ENCODE measurements at regions not wholly inside any gene's neighbourhood (a gene's known extent, or its start where the extent isn't known, plus 50 kb on each side); places are given as distances from the start of the nearest gene placed in this dataset.

DNA sequence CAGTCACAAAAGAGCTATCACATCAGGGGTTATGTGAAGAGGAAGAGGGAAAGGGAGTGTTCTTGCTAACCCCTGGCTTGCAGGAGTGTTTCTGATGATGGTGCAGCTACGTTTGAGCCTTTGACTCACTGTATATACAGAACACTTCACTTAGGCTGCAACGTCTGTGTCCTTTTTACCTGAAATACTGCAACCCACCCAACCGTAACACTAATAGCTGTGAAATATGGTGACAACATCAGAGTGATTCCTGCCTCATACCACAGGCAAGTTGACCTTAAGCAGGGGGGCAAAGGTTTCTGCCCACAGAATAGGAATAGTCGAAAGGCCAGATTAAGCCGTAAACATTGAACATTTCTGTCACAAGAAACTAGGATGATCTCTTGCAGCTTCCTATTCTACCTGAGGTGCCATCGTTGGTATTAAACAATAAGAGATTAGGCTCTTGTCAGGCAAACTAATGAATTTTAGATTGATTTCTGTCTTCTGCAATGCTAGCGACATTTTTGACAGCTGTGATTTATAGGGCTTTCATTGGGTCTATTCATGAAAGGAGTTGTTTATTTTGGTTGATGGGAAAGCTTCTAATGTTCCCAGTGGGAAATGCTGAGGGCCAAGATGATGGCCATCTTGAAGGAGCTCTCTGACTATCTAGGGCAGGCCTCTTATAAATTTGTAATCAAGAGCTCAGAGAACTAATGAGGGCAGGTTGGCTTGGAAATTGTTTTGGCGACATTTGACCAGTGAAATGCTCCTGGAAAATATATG lies 316.8 kb downstream of the PIK3C3 start:
- no peak for DNase-seq

GRCh38 chr18:42274488-42275137 lies 319.6 kb downstream of the PIK3C3 start:
- DNase-seq, result no peak

DNA sequence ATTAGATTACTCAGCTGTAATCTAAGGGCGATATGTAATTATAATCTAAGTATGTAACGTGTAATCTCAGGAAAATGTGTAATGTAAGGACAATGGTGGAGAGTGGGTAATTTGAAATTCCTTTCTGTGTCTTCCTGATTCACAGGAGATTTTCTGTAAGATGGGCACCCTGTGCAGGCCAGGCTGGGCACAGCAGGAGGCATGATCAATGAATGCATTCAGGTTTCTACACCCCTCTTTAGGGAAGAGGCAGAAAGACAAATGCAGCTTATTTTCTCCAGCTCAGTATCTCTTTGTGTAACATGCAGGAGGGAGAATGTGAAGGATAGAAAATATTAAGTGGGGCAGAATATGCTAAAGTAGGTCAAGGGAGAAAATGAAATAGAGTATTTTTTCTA lies 320.1 kb downstream of the PIK3C3 start:
- no peak for DNase-seq

GRCh38 chr18:42275949-42276730 lies 321.1 kb downstream of the PIK3C3 start:
- no peak for DNase-seq

GRCh38 chr18:42281124-42281523 lies 326.1 kb downstream of the PIK3C3 start:
- DNase-seq, result no peak

- no peak for DNase-seq
Observed at GRCh38 chr18:42281851-42282250, 326.8 kb downstream of the PIK3C3 start.

GRCh38 chr18:42287047-42287446 lies 332.0 kb downstream of the PIK3C3 start:
- peak; percentile 82 for DNase-seq

- DNase-seq, result no peak
Observed at GRCh38 chr18:42288129-42288528, 333.1 kb downstream of the PIK3C3 start.

- peak; percentile 16 for DNase-seq
Observed at GRCh38 chr18:42289526-42289925, 334.5 kb downstream of the PIK3C3 start.

- DNase-seq, result no peak
Observed at GRCh38 chr18:42290318-42291307, 335.6 kb downstream of the PIK3C3 start.

- no peak for DNase-seq
Observed at GRCh38 chr18:42292654-42293053, 337.6 kb downstream of the PIK3C3 start.

- DNase-seq, result no peak
Observed at GRCh38 chr18:42296192-42296591, 341.2 kb downstream of the PIK3C3 start.

- no peak for DNase-seq
Observed at GRCh38 chr18:42296723-42297122, 341.7 kb downstream of the PIK3C3 start.

- peak; percentile 52 for DNase-seq
Observed at GRCh38 chr18:42298759-42299675, 344.0 kb downstream of the PIK3C3 start.

DNA sequence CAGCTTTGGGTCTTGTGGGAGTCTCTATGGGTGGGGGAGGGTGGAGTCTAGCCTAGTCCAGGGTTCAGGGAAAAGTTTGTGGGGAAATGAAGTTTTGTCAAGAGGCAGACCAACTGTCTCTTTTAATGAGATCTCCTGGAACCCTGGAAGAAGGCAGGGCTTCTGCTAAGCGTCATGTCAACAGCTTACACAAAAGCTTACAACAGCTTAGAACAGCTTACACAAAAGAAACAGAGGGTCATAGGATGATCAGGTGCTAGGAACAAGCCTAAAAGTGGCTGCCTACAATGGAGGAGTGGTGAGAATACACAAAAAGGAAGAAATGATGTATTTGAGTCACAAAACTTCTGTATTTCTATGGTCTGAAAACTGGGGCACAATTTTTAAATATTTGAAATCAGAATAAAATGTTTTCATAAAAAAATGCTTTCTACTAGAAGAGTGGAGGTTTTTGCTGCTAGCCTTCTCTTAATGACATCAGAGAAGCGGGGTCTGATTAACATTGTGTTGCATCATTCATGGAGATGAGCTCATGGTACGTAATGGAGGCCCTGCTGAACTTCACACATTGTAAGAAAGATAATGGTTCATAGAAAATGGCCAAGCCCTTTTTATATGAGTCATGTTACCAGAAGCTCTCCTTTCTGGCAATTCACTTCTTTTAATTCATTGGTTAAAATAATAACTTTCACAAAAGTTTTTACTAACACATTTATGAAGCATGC lies 351.0 kb downstream of the PIK3C3 start:
- DNase-seq, result no peak

- no peak for DNase-seq
Observed at GRCh38 chr18:42306594-42306980, 351.6 kb downstream of the PIK3C3 start.

DNA sequence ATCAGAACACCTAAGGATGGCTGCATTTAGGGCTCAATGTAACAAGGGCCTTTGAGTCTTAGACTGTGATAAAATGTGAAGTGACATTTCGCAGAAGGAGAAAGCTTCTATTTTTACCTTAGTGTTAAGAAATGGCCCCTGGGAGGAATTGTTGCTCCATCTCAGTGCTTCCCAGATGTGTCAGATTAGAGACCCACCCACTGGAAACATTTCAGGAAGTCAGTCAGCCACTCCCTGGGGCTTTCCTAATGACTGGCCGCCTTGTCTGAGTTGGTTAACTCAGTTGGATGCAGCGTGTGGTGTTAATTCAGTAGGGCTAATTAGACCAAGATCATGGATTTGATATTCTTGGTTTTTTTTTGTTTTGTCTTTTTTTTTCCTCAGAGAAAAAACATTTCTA lies 355.9 kb downstream of the PIK3C3 start:
- DNase-seq, result no peak

DNA sequence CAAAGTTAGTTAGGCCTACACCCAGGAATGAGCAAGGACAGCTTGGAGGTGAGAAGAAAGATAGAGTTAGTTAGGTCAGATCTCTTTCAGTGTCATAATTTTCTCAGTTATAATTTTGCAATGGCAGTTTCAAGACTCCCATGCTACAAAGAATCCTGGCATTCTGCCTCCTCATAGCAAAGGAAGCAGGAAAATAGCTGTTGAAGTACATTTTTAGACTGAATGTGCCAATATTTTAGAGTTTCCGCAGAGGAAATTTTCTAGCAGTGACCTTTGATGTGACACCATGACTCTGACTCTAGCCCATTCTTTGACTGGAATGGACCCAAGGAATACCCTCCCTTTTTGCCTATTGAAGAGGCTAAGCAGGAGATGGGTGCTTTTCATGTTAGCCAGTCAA lies 371.7 kb downstream of the PIK3C3 start:
- no peak for DNase-seq

GRCh38 chr18:42328931-42329330 lies 373.9 kb downstream of the PIK3C3 start:
- DNase-seq, result no peak

- DNase-seq, result no peak
Observed at GRCh38 chr18:42330296-42330695, 375.3 kb downstream of the PIK3C3 start.

DNA sequence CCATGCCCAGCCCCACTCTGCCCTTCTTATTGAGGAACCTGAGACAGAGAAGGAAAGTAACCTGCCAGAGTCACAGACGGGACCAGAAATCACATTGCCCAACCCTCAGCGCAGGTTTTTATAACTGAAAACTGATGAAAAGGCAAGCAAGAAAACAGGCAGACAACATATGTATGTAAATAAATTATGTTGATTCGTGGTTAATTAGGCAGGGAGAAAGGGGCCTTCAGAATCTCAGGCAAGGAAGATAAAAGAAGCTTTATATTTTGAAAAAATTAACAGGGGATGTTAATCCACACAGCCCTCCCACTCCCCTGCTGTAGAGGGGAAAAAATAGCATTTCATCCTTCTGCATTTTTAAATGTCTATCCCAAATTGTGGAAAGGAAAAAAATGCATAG lies 378.5 kb downstream of the PIK3C3 start:
- DNase-seq, result no peak
